Keratinocyte (primary cell): ENCODE measurements at regions not wholly inside any gene's neighbourhood (a gene's known extent, or its start where the extent isn't known, plus 50 kb on each side); places are given as distances from the start of the nearest gene placed in this dataset.
A peak's percentile ranks its signal among the peaks of the same experiment; 100 is the strongest.
"Not testable (repeated sequence)": the region's sequence is repeated elsewhere in the genome, so short reads cannot be mapped to it uniquely, and the experiment has no call there.

ENCODE experiments used
- DNase-seq: peaks from one replicate; pipeline ENCODE4 v3.0.0-alpha.2; 2011; ENCODE audit warnings: low read depth, missing footprints, low spot score
- FAIRE-seq: peaks from 2 replicates; lab custom pipeline; 2011; peaks lifted over from hg19 to GRCh38; lab: Jason Lieb, UNC
- H2AFZ ChIP-seq: 2 replicates; pipeline ENCODE4 v1.6.0; 2012; ENCODE audit warnings: low read length, control low read depth, inconsistent platforms; ENCODE audit not compliant: control insufficient read depth
- H3K27ac ChIP-seq: 2 replicates; pipeline ENCODE4 v1.5.1; 2011; ENCODE audit warnings: low read length; ENCODE audit not compliant: control insufficient read depth, insufficient read depth
- H3K27me3 ChIP-seq: 3 replicates; pipeline ENCODE4 v1.6.0; 2011; ENCODE audit warnings: low read length; ENCODE audit not compliant: control insufficient read depth, insufficient read depth; ENCODE audit errors: extremely low read depth
- H3K36me3 ChIP-seq, 2 experiments: 2 replicates in 1 of 2; 3 replicates in 1 of 2; pipeline ENCODE4 v1.5.1; 2011; ENCODE audit warnings: low read length in 2 of 2, mild to moderate bottlenecking in 1 of 2; ENCODE audit not compliant: control insufficient read depth in 2 of 2, insufficient read depth in 2 of 2; ENCODE audit errors: extremely low read depth in 1 of 2
- H3K4me1 ChIP-seq: 3 replicates; pipeline ENCODE4 v1.5.1; 2011; ENCODE audit warnings: low read length; ENCODE audit not compliant: control insufficient read depth, insufficient read depth; ENCODE audit errors: extremely low read depth
- H3K4me2 ChIP-seq: 3 replicates; pipeline ENCODE4 v1.6.0; 2011; ENCODE audit warnings: low read depth, low read length; ENCODE audit not compliant: control insufficient read depth, insufficient read depth; ENCODE audit errors: extremely low read depth
- H3K4me3 ChIP-seq, 3 experiments: fragments of 200-600 bp in 1 of 3; sonication (generic) in 1 of 3; 2 replicates in 2 of 3; 3 replicates in 1 of 3; pipeline ENCODE4 v1.5.1; 2011 to 2016; ENCODE audit warnings: low read length in 3 of 3, mild to moderate bottlenecking in 3 of 3, control low read depth in 2 of 3, inconsistent platforms in 1 of 3, low read depth in 1 of 3, mixed read lengths in 1 of 3, mixed run types in 1 of 3, moderate library complexity in 1 of 3; ENCODE audit not compliant: control insufficient read depth in 2 of 3, insufficient read depth in 2 of 3; ENCODE audit errors: extremely low read depth in 1 of 3
- H3K79me2 ChIP-seq: 2 replicates; pipeline ENCODE4 v1.6.0; 2012; ENCODE audit warnings: low read length; ENCODE audit not compliant: control insufficient read depth, insufficient read depth
- H3K9ac ChIP-seq: 3 replicates; pipeline ENCODE4 v1.6.0; 2011; ENCODE audit warnings: low read length; ENCODE audit not compliant: control insufficient read depth, insufficient read depth; ENCODE audit errors: extremely low read depth
- H3K9me1 ChIP-seq: 3 replicates; pipeline ENCODE4 v1.6.0; 2011; ENCODE audit warnings: low read length; ENCODE audit not compliant: control insufficient read depth, insufficient read depth; ENCODE audit errors: extremely low read depth
- H3K9me3 ChIP-seq: 2 replicates; pipeline ENCODE4 v1.5.1; 2012; ENCODE audit warnings: low read depth, low read length; ENCODE audit not compliant: control insufficient read depth
- H4K20me1 ChIP-seq: 3 replicates; pipeline ENCODE4 v1.6.0; 2011; ENCODE audit warnings: low read length; ENCODE audit not compliant: control insufficient read depth, insufficient read depth; ENCODE audit errors: extremely low read depth
- CTCF ChIP-seq, 3 experiments: IDR thresholded peaks in 1 of 3; conservative IDR thresholded peaks in 1 of 3; optimal IDR thresholded peaks in 1 of 3; 2 replicates in 2 of 3; 3 replicates in 1 of 3; pipeline versions ENCODE3 to v1.5.1; 2011; ENCODE audit warnings: low read length in 3 of 3, mild to moderate bottlenecking in 3 of 3, moderate library complexity in 2 of 3, control low read depth in 1 of 3, inconsistent platforms in 1 of 3; ENCODE audit not compliant: insufficient read depth in 2 of 3; ENCODE audit errors: extremely low read depth in 1 of 3
- EZH2 ChIP-seq: IDR thresholded peaks from one replicate; pipeline ENCODE4 v1.6.1; 2012; ENCODE audit warnings: inconsistent platforms, mild to moderate bottlenecking, low read length, moderate library complexity
- dilution Hi-C: fragments of 300-500 bp; cut with MboI; formaldehyde crosslinking; loops from one replicate; pipeline ENCODE4 v1.7.0; 2020; ENCODE audit warnings: low sequenced_read_pairs; ENCODE audit not compliant: extremely low pct_ligation_motif_present

DNA sequence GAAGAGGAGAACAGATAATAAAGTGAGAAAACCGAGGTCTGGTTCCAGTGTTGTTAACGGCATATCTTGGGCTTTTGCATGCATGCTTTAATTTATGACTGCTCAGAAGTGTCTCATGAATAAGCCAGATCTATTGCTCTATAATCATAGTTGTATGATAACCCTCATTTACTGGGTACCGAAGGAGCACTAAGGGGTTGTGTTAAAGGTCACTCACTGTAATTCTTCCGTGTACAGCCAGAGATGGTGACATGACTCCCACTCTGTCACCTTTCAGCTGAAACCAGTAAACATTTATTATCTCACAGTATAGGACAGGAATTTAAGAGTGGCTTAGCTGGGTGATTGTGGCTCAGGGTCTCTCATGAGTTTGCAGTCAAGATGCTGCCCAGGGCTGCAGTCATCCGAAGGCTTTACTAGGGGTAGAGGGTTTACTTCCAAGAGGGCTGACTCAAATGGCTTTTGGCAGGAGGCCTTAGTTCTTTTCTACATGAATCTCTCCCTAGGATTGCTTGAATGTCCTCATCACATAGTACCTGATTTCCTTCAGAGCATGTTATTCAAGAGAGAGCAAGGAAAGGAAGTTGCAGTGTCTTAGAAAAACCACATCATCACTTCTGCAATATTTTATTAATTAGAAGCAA lies 107.0 kb downstream of the NAB1 start:
- Histone ChIP-seq H3K9me1 (no peaks in the 10 kb centered on the region), H2AFZ (no peak overlapping the region), H3K27ac (no peak overlapping the region), H4K20me1 (no peaks in the 10 kb centered on the region), H3K4me3 (no peak overlapping the region), H3K4me1 (peaks cover 2% of the 10 kb centered on the region), H3K9ac (no peak overlapping the region), H3K4me2 (no peak overlapping the region), H3K27me3 (no peaks in the 10 kb centered on the region), H3K9me3 (no peaks in the 10 kb centered on the region), H3K79me2 (no peaks in the 10 kb centered on the region), H3K36me3 (no peaks in the 10 kb centered on the region)
- DNase-seq (no peak), FAIRE-seq (no peak)
- dilution Hi-C loops: no loop called here
- TF ChIP-seq CTCF (optimal IDR thresholded peaks at IDR 0.05 in 1 of 3, IDR thresholded peaks at IDR 0.05 in 1 of 3, conservative IDR thresholded peaks at IDR 0.05 in 1 of 3; ENCODE audit: extremely low read depth in 1 of 3, insufficient read depth in 2 of 3, low read length in 3 of 3) (no peak), EZH2 (no peak)

- FAIRE-seq (peak; percentile 77), DNase-seq (no peak)
- Histone ChIP-seq H3K9me3 (no peaks in the 10 kb centered on the region), H3K4me1 (peaks cover 18% of the 10 kb centered on the region), H3K4me3 (no peak overlapping the region), H3K4me2 (no peak overlapping the region), H3K27ac (no peak overlapping the region), H4K20me1 (no peaks in the 10 kb centered on the region), H2AFZ (no peak overlapping the region), H3K9ac (no peak overlapping the region), H3K27me3 (no peaks in the 10 kb centered on the region), H3K79me2 (no peaks in the 10 kb centered on the region), H3K36me3 (no peaks in the 10 kb centered on the region), H3K9me1 (no peaks in the 10 kb centered on the region)
- dilution Hi-C loops: no loop called here
- TF ChIP-seq CTCF (optimal IDR thresholded peaks at IDR 0.05 in 1 of 3, IDR thresholded peaks at IDR 0.05 in 1 of 3, conservative IDR thresholded peaks at IDR 0.05 in 1 of 3; ENCODE audit: extremely low read depth in 1 of 3, insufficient read depth in 2 of 3, low read length in 3 of 3): no peak
- TF ChIP-seq EZH2: no peak
Measured at GRCh38 chr2:190759749-190760213, 110.9 kb downstream of the NAB1 start.

- H4K20me1 ChIP-seq, H2AFZ ChIP-seq, H3K9me1 ChIP-seq, H3K27me3 ChIP-seq, H3K27ac ChIP-seq, H3K36me3 ChIP-seq, H3K9ac ChIP-seq, dilution Hi-C loops, H3K4me2 ChIP-seq, DNase-seq, H3K4me3 ChIP-seq, H3K9me3 ChIP-seq, H3K79me2 ChIP-seq, FAIRE-seq: not testable (repeated sequence)
- peaks cover 26% of the 10 kb centered on the region for H3K4me1 ChIP-seq
Measured at GRCh38 chr2:190760353-190761150, 111.7 kb downstream of the NAB1 start.
